ENCODE measurements at regions not wholly inside any gene's neighbourhood (a gene's known extent, or its start where the extent isn't known, plus 50 kb on each side); places are given as distances from the start of the nearest gene placed in this dataset.

DNA sequence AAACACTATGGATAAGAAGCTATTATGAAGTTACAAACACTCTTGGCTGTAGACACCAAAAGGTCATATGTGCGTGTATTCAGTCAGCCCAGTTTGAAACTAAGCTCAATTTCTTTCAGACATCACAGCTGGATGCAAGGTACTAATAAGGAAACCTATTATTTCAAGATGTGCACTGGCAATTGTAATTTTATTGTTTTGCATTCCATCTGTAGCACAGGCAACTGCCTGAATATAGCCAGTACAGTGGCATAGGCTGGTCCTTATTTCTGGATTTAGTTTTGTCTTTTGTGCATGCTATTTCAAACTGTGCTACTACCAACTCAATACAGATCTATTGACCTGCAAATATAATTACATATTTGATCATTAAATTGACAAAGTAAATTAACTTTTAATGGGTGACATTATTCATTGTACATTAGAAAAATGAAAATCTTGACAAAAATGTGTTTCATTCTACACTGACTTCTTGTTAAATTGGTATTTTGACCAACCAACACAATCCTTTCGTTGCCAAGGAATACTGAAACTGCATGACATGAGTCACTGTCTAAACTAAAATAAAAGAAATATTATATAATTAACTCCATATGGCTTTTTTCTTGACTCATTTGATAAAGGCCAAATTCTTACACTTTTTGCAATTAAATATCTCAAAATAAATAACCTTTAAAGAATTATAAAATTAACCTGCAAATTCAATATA, 594.3 kb upstream of the ADGRL3 start:
- TF ChIP-seq, protein P1, sequence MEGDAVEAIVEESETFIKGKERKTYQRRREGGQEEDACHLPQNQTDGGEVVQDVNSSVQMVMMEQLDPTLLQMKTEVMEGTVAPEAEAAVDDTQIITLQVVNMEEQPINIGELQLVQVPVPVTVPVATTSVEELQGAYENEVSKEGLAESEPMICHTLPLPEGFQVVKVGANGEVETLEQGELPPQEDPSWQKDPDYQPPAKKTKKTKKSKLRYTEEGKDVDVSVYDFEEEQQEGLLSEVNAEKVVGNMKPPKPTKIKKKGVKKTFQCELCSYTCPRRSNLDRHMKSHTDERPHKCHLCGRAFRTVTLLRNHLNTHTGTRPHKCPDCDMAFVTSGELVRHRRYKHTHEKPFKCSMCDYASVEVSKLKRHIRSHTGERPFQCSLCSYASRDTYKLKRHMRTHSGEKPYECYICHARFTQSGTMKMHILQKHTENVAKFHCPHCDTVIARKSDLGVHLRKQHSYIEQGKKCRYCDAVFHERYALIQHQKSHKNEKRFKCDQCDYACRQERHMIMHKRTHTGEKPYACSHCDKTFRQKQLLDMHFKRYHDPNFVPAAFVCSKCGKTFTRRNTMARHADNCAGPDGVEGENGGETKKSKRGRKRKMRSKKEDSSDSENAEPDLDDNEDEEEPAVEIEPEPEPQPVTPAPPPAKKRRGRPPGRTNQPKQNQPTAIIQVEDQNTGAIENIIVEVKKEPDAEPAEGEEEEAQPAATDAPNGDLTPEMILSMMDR (conservative IDR thresholded peaks at IDR 0.05; ENCODE audit: low read depth, low read length), result no peak
- TF ChIP-seq EZH2 (IDR thresholded peaks at IDR 0.05; ENCODE audit: borderline replicate concordance, low read depth, low read length, poor library complexity, severe bottlenecking), result no peak
